Inflammatory macrophage treated with lipopolysaccharide for 4 hours (primary cell): ENCODE measurements at regions not wholly inside any gene's neighbourhood (a gene's known extent, or its start where the extent isn't known, plus 50 kb on each side); places are given as distances from the start of the nearest gene placed in this dataset.

ENCODE experiments used
- DNase-seq: peaks from one replicate; pipeline ENCODE4 v3.0.0-alpha.2; 2020

- DNase-seq = no peak
Observed at GRCh38 chr4:155107059-155107458, 101.4 kb upstream of the NPY2R start.

DNA sequence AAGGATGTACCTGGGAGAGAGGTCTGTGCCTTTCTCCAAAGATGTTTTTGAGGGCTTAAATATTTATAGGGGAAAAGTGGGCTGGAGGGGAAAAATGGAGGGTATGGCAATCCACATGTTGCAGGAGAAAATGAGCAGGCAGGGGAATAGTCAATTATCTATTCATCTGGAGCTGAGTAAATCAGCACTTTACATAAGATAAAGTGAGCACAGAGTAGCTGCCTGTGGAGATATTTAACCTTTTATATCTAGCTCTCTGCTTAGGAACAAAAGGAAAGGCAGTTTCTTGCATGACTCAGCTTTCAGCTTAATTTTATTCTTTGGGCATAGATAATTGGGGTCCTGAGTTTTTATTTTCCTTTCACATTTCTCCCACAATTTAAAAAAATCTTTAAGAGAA lies 93.6 kb upstream of the NPY2R start:
- DNase-seq = no peak

DNA sequence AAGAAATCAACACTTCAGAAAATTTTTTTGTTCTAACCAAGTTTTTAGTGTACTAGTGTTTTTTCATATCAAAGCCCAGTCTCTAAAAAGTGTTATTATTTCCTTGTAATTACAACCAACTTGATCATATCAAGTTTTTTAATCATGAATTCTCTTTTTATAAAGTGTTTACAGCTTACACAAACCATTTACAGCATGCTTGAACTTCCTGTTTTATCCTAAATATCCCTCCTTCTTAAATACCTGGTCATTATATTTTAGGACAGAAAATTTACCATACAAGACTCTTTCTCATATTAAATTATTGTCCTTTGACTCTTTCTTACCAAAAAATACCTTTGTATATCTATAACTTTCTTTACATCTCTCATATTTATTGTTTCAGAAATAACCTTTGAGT lies 89.4 kb upstream of the NPY2R start:
- no peak for DNase-seq

DNA sequence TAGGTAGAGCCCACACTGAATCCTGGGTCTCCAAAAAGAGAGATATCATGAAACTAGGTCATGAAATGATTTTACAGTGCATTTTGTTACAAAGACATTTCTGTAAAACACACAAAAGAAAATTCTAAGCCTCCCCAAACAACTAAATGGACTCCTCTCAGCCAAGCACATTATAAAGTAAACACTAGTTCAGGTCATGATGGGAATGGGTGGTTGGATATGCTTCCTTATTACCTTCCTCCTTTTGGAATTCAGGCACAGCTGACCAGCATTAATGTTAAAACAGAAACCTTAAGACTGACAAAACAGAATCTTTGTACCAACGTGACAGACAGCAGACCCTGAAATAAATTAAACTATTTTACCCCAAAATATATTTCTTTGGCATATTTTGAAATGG lies 87.9 kb upstream of the NPY2R start:
- DNase-seq = no peak

DNA sequence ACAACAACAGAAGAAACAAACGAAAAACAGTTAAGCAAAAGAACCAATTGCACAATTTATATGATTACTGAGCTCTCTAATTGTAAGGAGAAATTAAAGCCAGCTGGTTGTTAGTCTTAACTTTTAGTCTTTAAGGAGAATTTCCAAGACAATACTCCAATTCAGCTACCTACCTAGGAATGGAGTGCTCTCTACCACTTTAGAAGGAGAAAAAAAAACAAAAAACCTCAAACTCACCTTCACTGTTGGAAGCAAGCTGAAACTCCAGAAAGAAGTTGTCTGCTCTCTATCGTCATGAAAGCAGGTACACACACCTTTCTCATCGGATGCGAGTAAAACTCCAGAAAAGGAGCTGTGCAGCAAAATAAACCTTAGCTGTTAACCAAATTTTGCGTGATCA lies 86.1 kb upstream of the NPY2R start:
- no peak for DNase-seq

- no peak for DNase-seq
Observed at GRCh38 chr4:155134136-155134535, 74.3 kb upstream of the NPY2R start.

GRCh38 chr4:155140889-155141288 lies 67.5 kb upstream of the NPY2R start:
- no peak for DNase-seq

GRCh38 chr4:155143512-155143911 lies 64.9 kb upstream of the NPY2R start:
- no peak for DNase-seq
